KBM-7 (cell line): ENCODE measurements at regions not wholly inside any gene's neighbourhood (a gene's known extent, or its start where the extent isn't known, plus 50 kb on each side); places are given as distances from the start of the nearest gene placed in this dataset.
A peak's percentile ranks its signal among the peaks of the same experiment; 100 is the strongest.

Experiments
- DNase-seq: peaks from one replicate; pipeline ENCODE4 v3.0.0-alpha.2; 2015
- in situ Hi-C: fragments of 300-500 bp; cut with MboI; formaldehyde crosslinking; loops from 2 replicates; pipeline ENCODE4 v1.14.3; 2020; ENCODE audit warnings: low sequenced_read_pairs, low pct_unique_long_range_greater_than_20kb, mixed read lengths

- no peak for DNase-seq
- in situ Hi-C loops = no loop called here
Measured at GRCh38 chr18:70453058-70453775, 164.4 kb downstream of the SOCS6 start.

DNA sequence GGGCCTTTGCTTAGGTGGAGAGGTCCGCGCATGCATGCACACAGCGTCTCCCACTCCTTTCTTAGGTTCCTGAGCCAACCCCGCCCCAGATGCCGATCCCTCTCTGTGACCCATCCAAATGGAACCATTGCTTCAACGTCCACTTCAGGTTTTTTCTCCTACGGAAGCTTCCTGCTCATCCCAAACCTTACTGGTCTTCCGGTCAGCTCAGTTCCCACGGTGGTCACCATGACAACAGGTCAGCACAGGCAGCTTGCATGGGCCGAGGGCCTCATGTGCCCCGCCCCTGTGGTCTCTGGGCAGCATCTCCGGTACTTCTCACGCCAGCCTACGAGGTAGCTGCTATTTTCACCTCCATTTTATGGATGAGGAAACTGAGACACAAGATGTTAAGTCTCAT, 163.7 kb downstream of the SOCS6 start:
- DNase-seq = no peak
- in situ Hi-C loops = no loop called here

DNA sequence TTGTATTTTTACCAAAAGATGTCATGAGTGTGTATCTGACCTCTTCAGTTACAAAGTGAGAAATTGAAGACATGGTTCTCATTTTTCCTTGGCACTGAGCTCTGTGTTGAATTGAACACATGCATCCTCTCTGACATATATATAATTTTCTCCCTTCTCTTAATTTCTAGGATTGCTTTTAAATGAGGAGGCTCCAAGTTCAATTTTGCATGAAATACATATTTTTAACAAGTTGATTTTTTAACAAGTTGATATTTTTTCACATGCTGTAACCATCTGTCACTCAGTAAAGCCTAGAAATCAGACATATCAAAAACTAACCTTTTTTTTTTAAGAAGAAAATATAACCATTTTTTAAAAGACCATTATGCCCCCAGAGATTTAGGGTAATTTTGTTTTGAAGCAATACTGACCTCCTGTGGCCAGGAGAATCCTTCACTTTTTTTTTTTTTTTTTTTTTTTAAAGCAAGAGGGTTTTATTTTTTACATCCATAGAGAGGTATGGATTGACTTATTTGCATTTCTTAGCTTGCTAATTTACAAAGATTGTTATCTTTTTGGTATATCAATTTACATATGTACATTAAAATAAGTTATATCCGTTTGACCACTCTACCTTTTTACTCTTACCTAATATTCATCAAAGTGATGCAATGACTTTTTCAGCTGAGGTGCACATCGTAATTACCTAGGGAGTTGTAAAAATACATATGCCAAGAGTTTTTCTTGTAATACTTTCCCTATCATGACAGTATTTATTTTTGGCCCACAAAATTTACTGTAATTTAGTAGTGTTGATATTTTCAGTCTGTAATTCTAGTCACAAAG, 161.8 kb downstream of the SOCS6 start:
- peak; percentile 45 for DNase-seq
- in situ Hi-C loops = no loop called here

DNA sequence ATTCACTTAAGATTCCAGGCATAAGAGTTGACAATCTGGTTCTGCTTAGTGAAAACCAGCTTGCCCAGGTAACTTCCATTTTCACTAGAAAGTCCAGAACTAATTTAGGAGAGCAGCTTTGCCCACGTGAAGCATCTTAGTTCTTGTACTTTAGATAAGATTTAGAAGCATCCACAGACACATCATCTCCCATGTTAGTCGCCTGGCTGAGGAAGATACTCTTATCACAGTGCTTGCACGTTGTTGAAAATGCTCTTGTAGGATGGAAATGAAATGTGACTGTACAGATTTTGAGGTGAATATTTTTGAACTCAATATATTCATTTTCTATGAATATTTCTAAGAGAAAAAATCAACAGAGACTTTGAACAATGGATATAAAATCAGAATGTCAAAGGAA, 159.7 kb downstream of the SOCS6 start:
- in situ Hi-C loops = loop anchor here (25.0 kb wide), 1 partner anchor 236 kb away; the partner anchor contains the start of gene RTTN
- no peak for DNase-seq

- DNase-seq = no peak
- in situ Hi-C loops = loop anchor here (25.0 kb wide), 1 partner anchor 234 kb away; the partner anchor contains the start of gene RTTN
Measured at GRCh38 chr18:70446063-70446462, 157.2 kb downstream of the SOCS6 start.

DNA sequence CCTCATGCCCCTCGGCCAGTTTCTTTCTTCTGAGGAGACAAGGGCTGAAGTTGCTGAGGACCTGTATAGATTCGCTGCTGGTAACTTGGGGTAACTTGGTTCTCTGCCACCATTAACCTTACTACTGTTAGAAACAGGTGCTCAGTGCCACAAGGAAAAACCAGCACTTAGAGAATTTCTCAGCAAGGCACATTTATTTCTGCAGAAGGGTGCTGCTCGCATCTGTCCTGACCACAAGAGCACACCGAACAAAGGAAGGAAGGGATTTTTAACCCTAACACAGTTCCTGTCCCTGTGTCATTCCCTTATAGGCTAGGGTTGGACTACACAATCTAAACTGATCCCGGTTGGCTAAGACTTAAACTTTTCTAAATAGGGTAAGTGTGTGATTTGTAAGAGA, 154.1 kb downstream of the SOCS6 start:
- in situ Hi-C loops = loop anchor here (25.0 kb wide), 1 partner anchor 231 kb away; the partner anchor contains the start of gene RTTN
- DNase-seq = no peak

- in situ Hi-C loops = loop anchor here (25.0 kb wide), 1 partner anchor 221 kb away; the partner anchor contains the start of gene RTTN
- DNase-seq = no peak
Measured at GRCh38 chr18:70432804-70433400, 144.1 kb downstream of the SOCS6 start.

GRCh38 chr18:70431203-70431624, 142.4 kb downstream of the SOCS6 start:
- in situ Hi-C loops = loop anchor here (25.0 kb wide), 1 partner anchor 219 kb away; the partner anchor contains the start of gene RTTN
- DNase-seq = no peak

DNA sequence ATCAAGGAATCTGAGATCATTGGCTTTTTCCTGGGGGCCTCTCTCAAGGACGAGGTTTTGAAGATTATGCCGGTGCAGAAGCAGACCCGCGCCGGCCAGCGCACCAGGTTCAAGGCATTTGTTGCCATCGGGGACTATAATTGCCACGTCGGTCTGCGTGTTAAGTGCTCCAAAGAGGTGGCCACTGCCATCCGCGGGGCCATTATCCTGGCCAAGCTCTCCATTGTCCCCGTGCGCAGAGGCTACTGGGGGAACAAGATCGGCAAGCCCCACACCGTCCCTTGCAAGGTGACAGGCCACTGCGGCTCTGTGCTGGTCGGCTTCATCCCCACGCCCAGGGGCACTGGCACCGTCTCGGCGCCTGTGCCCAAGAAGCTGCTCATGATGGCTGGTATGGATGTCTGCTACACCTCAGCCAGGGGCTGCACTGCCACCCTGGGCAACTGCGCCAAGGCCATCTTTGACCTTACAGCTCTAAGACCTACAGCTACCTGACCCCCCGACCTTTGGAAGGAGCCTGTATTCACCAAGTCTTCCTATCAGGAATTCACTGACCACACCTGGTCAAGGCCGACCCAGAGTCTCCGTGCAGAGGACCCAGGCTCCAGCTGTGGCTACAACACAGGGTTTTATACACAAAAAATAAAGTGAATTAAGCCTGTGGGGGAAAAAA, 141.8 kb downstream of the SOCS6 start:
- in situ Hi-C loops = loop anchor here (25.0 kb wide), 1 partner anchor 218 kb away; the partner anchor contains the start of gene RTTN
- no peak for DNase-seq

DNA sequence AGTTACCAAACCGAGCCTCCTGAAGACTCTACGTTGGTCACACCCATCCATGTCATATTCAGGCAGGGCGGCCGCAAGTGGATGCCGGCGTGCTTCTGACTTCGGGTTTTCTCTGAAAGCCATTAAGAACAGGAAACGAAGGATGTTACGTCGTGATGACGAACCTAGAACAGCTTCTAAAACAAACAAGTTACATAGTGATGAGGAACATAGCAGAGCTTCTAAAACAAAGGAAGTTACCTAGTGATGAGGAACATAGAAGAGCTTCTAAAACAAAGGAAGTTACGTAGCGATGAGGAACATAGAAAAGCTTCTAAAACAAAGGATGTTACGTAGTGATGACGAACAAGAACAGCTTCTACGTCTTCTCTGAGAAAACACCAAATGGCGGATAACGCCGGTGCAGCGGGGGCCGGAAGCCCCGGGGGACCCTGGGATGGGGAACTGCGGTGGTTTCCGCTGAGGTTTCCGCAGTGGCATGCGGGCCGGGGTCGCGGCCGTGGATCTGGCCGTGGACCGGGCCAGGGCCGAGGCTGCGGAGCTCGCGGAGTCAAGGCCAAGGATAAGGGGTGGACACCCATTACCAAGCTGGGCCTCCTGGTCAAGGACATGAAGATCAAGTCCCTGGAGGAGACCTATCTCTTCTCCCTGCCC, 141.1 kb downstream of the SOCS6 start:
- in situ Hi-C loops = loop anchor here (25.0 kb wide), 1 partner anchor 218 kb away; the partner anchor contains the start of gene RTTN
- DNase-seq = no peak

- in situ Hi-C loops = loop anchor here (25.0 kb wide), 1 partner anchor 216 kb away; the partner anchor contains the start of gene RTTN
- no peak for DNase-seq
Measured at GRCh38 chr18:70428439-70428838, 139.6 kb downstream of the SOCS6 start.

GRCh38 chr18:70426818-70427217, 138.0 kb downstream of the SOCS6 start:
- no peak for DNase-seq
- in situ Hi-C loops = loop anchor here (25.0 kb wide), 1 partner anchor 215 kb away; the partner anchor contains the start of gene RTTN

- in situ Hi-C loops = loop anchor here (25.0 kb wide), 1 partner anchor 213 kb away; the partner anchor contains the start of gene RTTN
- no peak for DNase-seq
Measured at GRCh38 chr18:70425236-70425635, 136.4 kb downstream of the SOCS6 start.

DNA sequence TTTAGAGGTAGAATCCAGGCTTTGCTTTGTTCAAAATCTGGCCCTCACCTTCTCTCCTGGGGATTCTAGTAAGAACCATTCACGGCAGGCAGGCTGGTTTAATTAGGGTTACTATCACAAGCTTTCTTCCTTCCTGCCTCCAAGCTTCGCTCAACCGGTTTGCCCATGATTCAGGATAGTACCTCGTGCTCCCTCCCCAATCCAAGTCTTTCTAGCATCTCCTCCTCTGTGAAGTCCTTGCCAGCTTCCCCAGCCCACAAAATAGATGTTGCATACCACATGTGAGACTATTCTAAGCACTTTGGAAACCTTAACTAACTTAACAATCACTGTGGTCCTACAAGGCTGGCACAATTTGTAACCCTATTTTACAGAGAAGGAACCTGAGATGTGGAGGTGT, 135.1 kb downstream of the SOCS6 start:
- in situ Hi-C loops = no loop called here
- no peak for DNase-seq

DNA sequence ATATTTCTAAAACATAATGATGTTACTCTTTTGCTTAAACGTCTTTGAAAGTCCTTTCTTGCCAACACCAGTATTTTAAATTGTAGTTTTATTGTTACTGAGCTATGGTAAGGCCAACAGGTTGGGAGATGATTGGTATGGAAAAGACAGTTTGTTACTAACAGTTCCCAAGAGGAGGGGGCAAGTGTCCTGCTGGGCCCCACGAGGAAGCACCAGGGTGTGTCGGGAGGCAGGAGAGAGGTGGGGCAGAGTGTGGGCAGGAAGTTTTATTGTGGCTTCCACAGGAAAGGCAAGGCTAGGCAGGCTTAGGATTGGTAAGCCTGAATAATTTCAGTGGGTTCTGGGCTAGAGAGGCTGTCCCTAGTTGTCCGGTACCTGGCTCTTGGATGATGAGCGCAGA, 134.3 kb downstream of the SOCS6 start:
- DNase-seq = no peak
- in situ Hi-C loops = no loop called here

DNA sequence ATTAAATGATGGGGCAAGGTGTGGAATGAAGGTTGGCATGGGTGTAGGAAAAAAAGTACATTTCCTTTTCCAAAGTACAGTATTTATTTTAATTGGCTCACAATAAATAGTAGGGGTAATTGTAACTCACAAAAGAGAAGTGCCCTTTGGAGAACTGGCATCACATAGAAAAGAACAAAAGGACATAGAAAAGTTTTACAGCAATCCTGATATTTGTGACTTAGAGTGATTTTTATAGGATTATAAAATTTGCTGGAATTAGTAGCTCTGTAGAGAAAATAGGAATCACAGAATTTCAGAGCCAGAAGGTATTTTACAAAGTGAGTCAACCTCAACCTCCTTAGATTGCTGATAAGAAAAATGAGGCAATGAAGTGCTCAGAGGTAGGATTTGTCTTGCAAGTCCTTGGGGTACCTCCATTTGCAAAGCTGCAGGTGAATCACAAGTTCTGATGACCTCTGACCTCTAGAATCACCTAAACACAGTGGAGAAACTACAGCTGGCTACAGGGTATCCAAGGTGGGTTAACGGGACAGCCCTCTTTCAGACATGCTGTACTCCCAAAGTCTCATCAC, 133.6 kb downstream of the SOCS6 start:
- no peak for DNase-seq

GRCh38 chr18:70421471-70422390, 132.9 kb downstream of the SOCS6 start:
- DNase-seq = peak; percentile 63
- in situ Hi-C loops = no loop called here

More for the DNA sequence above, 133.6 kb downstream of the SOCS6 start:
- in situ Hi-C loops = no loop called here
